ENCODE measurements at regions not wholly inside any gene's neighbourhood (a gene's known extent, or its start where the extent isn't known, plus 50 kb on each side); places are given as distances from the start of the nearest gene placed in this dataset.

- TF ChIP-seq, protein P1, sequence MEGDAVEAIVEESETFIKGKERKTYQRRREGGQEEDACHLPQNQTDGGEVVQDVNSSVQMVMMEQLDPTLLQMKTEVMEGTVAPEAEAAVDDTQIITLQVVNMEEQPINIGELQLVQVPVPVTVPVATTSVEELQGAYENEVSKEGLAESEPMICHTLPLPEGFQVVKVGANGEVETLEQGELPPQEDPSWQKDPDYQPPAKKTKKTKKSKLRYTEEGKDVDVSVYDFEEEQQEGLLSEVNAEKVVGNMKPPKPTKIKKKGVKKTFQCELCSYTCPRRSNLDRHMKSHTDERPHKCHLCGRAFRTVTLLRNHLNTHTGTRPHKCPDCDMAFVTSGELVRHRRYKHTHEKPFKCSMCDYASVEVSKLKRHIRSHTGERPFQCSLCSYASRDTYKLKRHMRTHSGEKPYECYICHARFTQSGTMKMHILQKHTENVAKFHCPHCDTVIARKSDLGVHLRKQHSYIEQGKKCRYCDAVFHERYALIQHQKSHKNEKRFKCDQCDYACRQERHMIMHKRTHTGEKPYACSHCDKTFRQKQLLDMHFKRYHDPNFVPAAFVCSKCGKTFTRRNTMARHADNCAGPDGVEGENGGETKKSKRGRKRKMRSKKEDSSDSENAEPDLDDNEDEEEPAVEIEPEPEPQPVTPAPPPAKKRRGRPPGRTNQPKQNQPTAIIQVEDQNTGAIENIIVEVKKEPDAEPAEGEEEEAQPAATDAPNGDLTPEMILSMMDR (conservative IDR thresholded peaks at IDR 0.05; ENCODE audit: low read depth, low read length): no peak
- TF ChIP-seq POLR2A (IDR thresholded peaks at IDR 0.05; ENCODE audit: low read depth, low read length): no peak
- TF ChIP-seq SMC3 (IDR thresholded peaks at IDR 0.05; ENCODE audit: low read depth, low read length): no peak
- no peak for TF ChIP-seq USF2 (IDR thresholded peaks at IDR 0.05; ENCODE audit: low read depth, low read length)
- no peak for TF ChIP-seq BHLHE40 (IDR thresholded peaks at IDR 0.05; ENCODE audit: low read depth, low read length)
- no peak for TF ChIP-seq RAD21 (IDR thresholded peaks at IDR 0.05; ENCODE audit: low read length)
- TF ChIP-seq CEBPB (IDR thresholded peaks at IDR 0.05; ENCODE audit: low read depth, low read length): no peak
- no peak for TF ChIP-seq FOS (IDR thresholded peaks at IDR 0.05; ENCODE audit: low read depth, low read length)
These were observed 608.3 kb downstream of the NTRK3 start for GRCh38 chr15:87648278-87648677.
